Keratinocyte (primary cell): ENCODE measurements at regions not wholly inside any gene's neighbourhood (a gene's known extent, or its start where the extent isn't known, plus 50 kb on each side); places are given as distances from the start of the nearest gene placed in this dataset.

ENCODE experiments used
- CTCF ChIP-seq, 3 experiments: IDR thresholded peaks in 1 of 3; conservative IDR thresholded peaks in 1 of 3; optimal IDR thresholded peaks in 1 of 3; 2 replicates in 2 of 3; 3 replicates in 1 of 3; pipeline versions ENCODE3 to v1.5.1; 2011; ENCODE audit warnings: low read length in 3 of 3, mild to moderate bottlenecking in 3 of 3, moderate library complexity in 2 of 3, control low read depth in 1 of 3, inconsistent platforms in 1 of 3; ENCODE audit not compliant: insufficient read depth in 2 of 3; ENCODE audit errors: extremely low read depth in 1 of 3
- EZH2 ChIP-seq: IDR thresholded peaks from one replicate; pipeline ENCODE4 v1.6.1; 2012; ENCODE audit warnings: inconsistent platforms, mild to moderate bottlenecking, low read length, moderate library complexity

- TF ChIP-seq CTCF (optimal IDR thresholded peaks at IDR 0.05 in 1 of 3, IDR thresholded peaks at IDR 0.05 in 1 of 3, conservative IDR thresholded peaks at IDR 0.05 in 1 of 3; ENCODE audit: extremely low read depth in 1 of 3, insufficient read depth in 2 of 3, low read length in 3 of 3) (no peak), EZH2 (no peak)
Observed at GRCh38 chr4:140250989-140251552, 97.1 kb upstream of the MAML3 start.
